ENCODE measurements at regions not wholly inside any gene's neighbourhood (a gene's known extent, or its start where the extent isn't known, plus 50 kb on each side); places are given as distances from the start of the nearest gene placed in this dataset.
A peak's percentile ranks its signal among the peaks of the same experiment; 100 is the strongest.
"Not testable (repeated sequence)": the region's sequence is repeated elsewhere in the genome, so short reads cannot be mapped to it uniquely, and the experiment has no call there.

GRCh38 chr6:27854421-27854820, 57.8 kb downstream of the OR2B2 start:
- no peak for TF ChIP-seq CTCF (IDR thresholded peaks at IDR 0.05)
- DNase-seq (no peak), ATAC-seq (no peak)
- H3K4me1 ChIP-seq = no peaks in the 10 kb centered on the region
- no peak overlapping the region for H3K27ac ChIP-seq
- no peaks in the 10 kb centered on the region for H3K9me3 ChIP-seq
- no peaks in the 10 kb centered on the region for H3K36me3 ChIP-seq
- intact Hi-C loops (cut with DNase I) = no loop called here
- H3K27me3 ChIP-seq (ENCODE audit: low read depth) = no peaks in the 10 kb centered on the region
- no peak overlapping the region for H3K4me3 ChIP-seq

GRCh38 chr6:27851440-27851839, 60.8 kb downstream of the OR2B2 start:
- no peak for ATAC-seq
- intact Hi-C loops (cut with DNase I) = no loop called here
- Histone ChIP-seq H3K27me3 (ENCODE audit: low read depth) (no peaks in the 10 kb centered on the region), H3K27ac (no peak overlapping the region), H3K36me3 (no peaks in the 10 kb centered on the region), H3K4me1 (no peaks in the 10 kb centered on the region), H3K4me3 (no peak overlapping the region), H3K9me3 (no peaks in the 10 kb centered on the region)
- no peak for TF ChIP-seq CTCF (IDR thresholded peaks at IDR 0.05)
- no peak for DNase-seq

GRCh38 chr6:27849001-27849400, 63.2 kb downstream of the OR2B2 start:
- H3K9me3 ChIP-seq; H3K27ac ChIP-seq; intact Hi-C loops (cut with DNase I); DNase-seq; H3K4me1 ChIP-seq; ATAC-seq; H3K36me3 ChIP-seq; H3K27me3 ChIP-seq (ENCODE audit: low read depth); H3K4me3 ChIP-seq: not testable (repeated sequence)

- Histone ChIP-seq H3K27ac (no peak overlapping the region), H3K36me3 (no peaks in the 10 kb centered on the region), H3K9me3 (no peaks in the 10 kb centered on the region), H3K4me1 (no peaks in the 10 kb centered on the region), H3K4me3 (no peak overlapping the region), H3K27me3 (ENCODE audit: low read depth) (no peaks in the 10 kb centered on the region)
- ATAC-seq = no peak
- no peak for TF ChIP-seq CTCF (IDR thresholded peaks at IDR 0.05)
- intact Hi-C loops (cut with DNase I) = no loop called here
- no peak for DNase-seq
These were observed 64.5 kb downstream of the OR2B2 start for GRCh38 chr6:27847706-27848105.

- Histone ChIP-seq H3K4me1 (peaks cover 21% of the 10 kb centered on the region), H3K9me3 (no peaks in the 10 kb centered on the region), H3K36me3 (no peaks in the 10 kb centered on the region), H3K4me3 (no peak overlapping the region), H3K27me3 (ENCODE audit: low read depth) (no peaks in the 10 kb centered on the region), H3K27ac (no peak overlapping the region)
- ATAC-seq (no peak), DNase-seq (no peak)
- intact Hi-C loops (cut with DNase I) = no loop called here
- TF ChIP-seq CTCF (IDR thresholded peaks at IDR 0.05) = no peak
These were observed 71.6 kb downstream of the OR2B2 start for GRCh38 chr6:27840572-27840971.

- Histone ChIP-seq H3K4me1 (peaks cover 21% of the 10 kb centered on the region), H3K36me3 (no peaks in the 10 kb centered on the region), H3K27ac (peak overlapping the region; percentile 98), H3K27me3 (ENCODE audit: low read depth) (no peaks in the 10 kb centered on the region), H3K9me3 (no peaks in the 10 kb centered on the region), H3K4me3 (peak overlapping the region; percentile 62)
- DNase-seq = no peak
- TF ChIP-seq CTCF (IDR thresholded peaks at IDR 0.05) = no peak
- intact Hi-C loops (cut with DNase I) = no loop called here
- ATAC-seq = no peak
These were observed 72.3 kb downstream of the OR2B2 start for GRCh38 chr6:27839626-27840475.
